ENCODE measurements at regions not wholly inside any gene's neighbourhood (a gene's known extent, or its start where the extent isn't known, plus 50 kb on each side); places are given as distances from the start of the nearest gene placed in this dataset.

- no peak for TF ChIP-seq CTCF (conservative IDR thresholded peaks at IDR 0.05)
- no peak for TF ChIP-seq EZH2 (IDR thresholded peaks at IDR 0.05; ENCODE audit: low read depth)
Observed at GRCh38 chr3:118466795-118467330, 567.8 kb downstream of the IGSF11 start.

Measured in PC-9 (cell line).